Suppressor macrophage (primary cell): ENCODE measurements at regions not wholly inside any gene's neighbourhood (a gene's known extent, or its start where the extent isn't known, plus 50 kb on each side); places are given as distances from the start of the nearest gene placed in this dataset.
"Not testable (repeated sequence)": the region's sequence is repeated elsewhere in the genome, so short reads cannot be mapped to it uniquely, and the experiment has no call there.

Source experiments
- DNase-seq, 4 experiments: peaks; one replicate each; pipeline ENCODE4 v3.0.0-alpha.2; 2020 to 2022

- no peak for DNase-seq
Observed at GRCh38 chr20:48401359-48401758, 426.4 kb downstream of the PREX1 start.

GRCh38 chr20:48400009-48400408 is 427.8 kb downstream of the PREX1 start:
- DNase-seq = no peak

- no peak for DNase-seq
Observed at GRCh38 chr20:48398506-48399449, 429.0 kb downstream of the PREX1 start.

GRCh38 chr20:48396981-48397861 is 430.6 kb downstream of the PREX1 start:
- DNase-seq = not testable (repeated sequence)

- no peak for DNase-seq
Observed at GRCh38 chr20:48395816-48396546, 431.8 kb downstream of the PREX1 start.

- no peak for DNase-seq
Observed at GRCh38 chr20:48394415-48395081, 433.3 kb downstream of the PREX1 start.

- no peak for DNase-seq
Observed at GRCh38 chr20:48393737-48394314, 434.0 kb downstream of the PREX1 start.

- DNase-seq = no peak
Observed at GRCh38 chr20:48393311-48393685, 434.5 kb downstream of the PREX1 start.

GRCh38 chr20:48392407-48393310 is 435.1 kb downstream of the PREX1 start:
- no peak for DNase-seq

GRCh38 chr20:48390981-48391380 is 436.8 kb downstream of the PREX1 start:
- DNase-seq = no peak

GRCh38 chr20:48387675-48388074 is 440.1 kb downstream of the PREX1 start:
- DNase-seq = no peak

GRCh38 chr20:48385527-48385926 is 442.3 kb downstream of the PREX1 start:
- DNase-seq = no peak

GRCh38 chr20:48385114-48385513 is 442.7 kb downstream of the PREX1 start:
- no peak for DNase-seq

GRCh38 chr20:48384147-48384818 is 443.5 kb downstream of the PREX1 start:
- DNase-seq = peak in 1 of 4 experiments; percentile 24

- DNase-seq = no peak
Observed at GRCh38 chr20:48383252-48383651, 444.5 kb downstream of the PREX1 start.

- DNase-seq = no peak
Observed at GRCh38 chr20:48382304-48382703, 445.5 kb downstream of the PREX1 start.

- no peak for DNase-seq
Observed at GRCh38 chr20:48381353-48382120, 446.3 kb downstream of the PREX1 start.

GRCh38 chr20:48380661-48381060 is 447.1 kb downstream of the PREX1 start:
- no peak for DNase-seq

GRCh38 chr20:48378976-48379675 is 448.7 kb downstream of the PREX1 start:
- DNase-seq = no peak
